HT-29 (cell line): ENCODE measurements at regions not wholly inside any gene's neighbourhood (a gene's known extent, or its start where the extent isn't known, plus 50 kb on each side); places are given as distances from the start of the nearest gene placed in this dataset.

Source experiments
- DNase-seq: peaks from one replicate; pipeline ENCODE4 v3.0.0-alpha.2; 2015; ENCODE audit warnings: low spot score

DNA sequence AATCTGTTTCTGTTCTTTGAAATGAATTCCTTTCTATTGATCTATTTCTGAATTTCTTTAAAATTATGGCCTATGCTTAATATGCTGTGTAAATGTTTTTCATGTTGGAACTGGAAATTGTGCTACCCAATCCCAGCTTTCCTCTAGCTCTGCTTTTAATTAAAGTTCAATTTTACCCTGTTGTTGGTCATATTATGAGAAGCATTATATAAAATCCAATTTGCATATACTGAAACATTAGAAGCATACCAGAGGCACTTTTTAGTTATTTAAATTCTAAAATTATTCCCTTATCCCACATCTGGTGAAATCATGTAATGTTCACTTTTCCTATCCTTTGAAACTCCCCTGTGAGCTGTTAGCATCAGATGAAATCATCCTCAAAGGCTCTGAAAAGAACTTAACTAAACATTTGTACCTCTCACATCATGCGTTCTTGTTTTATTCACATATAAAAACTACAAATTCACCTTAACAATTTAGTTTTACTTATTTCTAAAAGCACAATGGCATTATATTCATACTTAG lies 160.6 kb upstream of the COL21A1 start:
- no peak for DNase-seq

DNA sequence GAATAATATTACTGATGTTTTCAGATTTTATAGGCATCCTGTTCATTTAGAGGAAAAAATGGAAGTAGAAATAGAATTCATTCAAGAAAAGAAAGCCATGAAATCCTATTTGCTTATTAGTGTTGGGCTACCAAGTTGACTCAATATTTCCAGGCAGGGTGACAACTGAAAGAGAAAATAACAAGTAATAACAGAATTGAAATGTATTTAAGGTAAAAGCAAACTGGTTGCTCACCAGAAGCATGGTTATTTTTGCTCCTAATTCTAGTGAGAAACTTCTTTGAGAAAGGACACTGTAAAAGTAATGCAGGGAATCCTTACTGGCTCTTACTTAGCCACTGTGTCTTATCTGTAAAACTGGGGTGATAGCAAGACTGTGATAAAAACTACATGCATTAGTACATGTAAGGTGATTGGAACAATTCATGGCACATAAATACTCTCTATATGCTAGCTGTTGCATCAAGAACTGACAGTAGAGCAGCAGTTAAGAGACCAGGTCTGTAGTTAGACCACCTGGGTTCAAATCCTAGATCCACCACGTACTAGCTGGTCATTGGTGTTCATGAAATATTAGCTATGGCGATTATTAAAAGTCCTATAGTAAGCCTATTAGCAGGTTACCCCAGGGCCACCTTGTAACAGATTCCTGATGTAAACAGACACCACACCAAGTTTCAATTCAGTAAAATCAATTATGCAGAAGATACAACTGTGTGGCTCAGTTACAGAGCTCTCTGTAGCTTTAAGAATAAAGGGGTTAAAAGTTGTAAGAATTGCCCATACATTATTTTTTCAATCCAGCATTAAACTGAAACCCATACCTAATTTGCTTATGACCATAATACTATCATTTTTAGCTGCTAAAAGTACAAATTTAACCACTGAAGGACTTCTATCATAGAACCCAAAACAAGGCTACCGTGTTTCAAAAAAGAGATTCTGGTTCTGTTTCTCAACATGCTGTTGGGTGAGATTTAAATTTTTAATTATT lies 159.2 kb upstream of the COL21A1 start:
- no peak for DNase-seq

DNA sequence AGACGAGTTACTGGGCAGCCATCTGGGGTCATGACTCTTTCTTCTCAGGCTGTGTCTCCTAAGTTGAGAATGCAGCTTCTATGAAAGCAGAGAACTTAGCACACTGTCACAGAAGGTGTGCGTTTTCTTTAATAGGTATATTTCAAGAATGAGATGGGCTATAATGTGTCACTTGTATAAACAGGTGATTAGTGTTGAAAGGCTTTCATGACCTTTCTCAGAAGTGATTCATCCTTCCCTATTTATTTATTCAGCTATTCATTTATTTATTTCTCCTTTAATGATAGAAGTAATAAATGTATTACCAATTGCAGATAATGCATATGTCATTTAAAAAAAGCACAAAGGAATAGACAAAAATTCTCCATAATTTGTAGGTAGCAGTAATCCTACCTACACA lies 157.2 kb upstream of the COL21A1 start:
- DNase-seq, result no peak

DNA sequence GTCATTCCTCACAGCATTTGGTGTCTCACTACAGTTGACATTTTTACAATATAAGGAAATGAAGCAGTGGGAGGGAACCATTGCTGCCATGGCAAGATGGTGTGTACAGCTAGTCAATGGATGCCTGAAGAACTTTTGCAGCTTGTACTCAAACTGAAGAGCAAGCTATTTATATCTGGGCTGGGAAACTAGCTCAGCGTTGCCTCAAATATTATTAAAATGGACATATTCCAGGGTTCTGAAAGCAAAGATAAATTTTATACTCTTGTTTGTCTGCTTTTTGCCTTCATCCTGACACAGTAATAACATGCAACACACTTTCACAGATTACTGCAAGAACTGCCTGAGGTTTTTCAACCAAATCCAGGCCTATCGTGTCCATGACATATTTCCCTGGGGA lies 156.4 kb upstream of the COL21A1 start:
- DNase-seq, result no peak

- no peak for DNase-seq
These were observed 154.2 kb upstream of the COL21A1 start for GRCh38 chr6:56401477-56402070.

GRCh38 chr6:56400273-56400672 lies 152.9 kb upstream of the COL21A1 start:
- DNase-seq, result peak; percentile 39

GRCh38 chr6:56399672-56400263 lies 152.4 kb upstream of the COL21A1 start:
- DNase-seq, result peak; percentile 80

DNA sequence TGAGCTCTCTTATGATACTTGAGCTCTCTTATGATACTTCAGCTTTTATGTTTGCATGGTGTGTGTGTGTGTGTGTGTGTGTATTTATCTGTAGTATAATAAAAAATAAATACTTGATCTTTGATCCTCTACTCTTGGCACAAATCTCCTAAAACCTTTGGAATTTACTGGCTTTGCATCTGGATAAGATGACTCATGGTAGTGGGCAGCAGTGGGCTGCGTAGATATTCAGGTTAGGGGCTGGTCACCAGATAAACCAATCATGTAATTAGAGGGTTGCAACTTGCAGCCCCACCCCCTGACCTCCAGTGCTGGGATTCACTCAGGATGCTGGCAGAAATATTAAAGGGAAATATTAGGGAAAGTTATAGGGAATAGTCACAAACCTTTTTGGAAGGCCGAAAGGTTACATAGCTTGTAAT lies 151.9 kb upstream of the COL21A1 start:
- peak; percentile 62 for DNase-seq

- no peak for DNase-seq
These were observed 149.1 kb upstream of the COL21A1 start for GRCh38 chr6:56396435-56396834.

DNA sequence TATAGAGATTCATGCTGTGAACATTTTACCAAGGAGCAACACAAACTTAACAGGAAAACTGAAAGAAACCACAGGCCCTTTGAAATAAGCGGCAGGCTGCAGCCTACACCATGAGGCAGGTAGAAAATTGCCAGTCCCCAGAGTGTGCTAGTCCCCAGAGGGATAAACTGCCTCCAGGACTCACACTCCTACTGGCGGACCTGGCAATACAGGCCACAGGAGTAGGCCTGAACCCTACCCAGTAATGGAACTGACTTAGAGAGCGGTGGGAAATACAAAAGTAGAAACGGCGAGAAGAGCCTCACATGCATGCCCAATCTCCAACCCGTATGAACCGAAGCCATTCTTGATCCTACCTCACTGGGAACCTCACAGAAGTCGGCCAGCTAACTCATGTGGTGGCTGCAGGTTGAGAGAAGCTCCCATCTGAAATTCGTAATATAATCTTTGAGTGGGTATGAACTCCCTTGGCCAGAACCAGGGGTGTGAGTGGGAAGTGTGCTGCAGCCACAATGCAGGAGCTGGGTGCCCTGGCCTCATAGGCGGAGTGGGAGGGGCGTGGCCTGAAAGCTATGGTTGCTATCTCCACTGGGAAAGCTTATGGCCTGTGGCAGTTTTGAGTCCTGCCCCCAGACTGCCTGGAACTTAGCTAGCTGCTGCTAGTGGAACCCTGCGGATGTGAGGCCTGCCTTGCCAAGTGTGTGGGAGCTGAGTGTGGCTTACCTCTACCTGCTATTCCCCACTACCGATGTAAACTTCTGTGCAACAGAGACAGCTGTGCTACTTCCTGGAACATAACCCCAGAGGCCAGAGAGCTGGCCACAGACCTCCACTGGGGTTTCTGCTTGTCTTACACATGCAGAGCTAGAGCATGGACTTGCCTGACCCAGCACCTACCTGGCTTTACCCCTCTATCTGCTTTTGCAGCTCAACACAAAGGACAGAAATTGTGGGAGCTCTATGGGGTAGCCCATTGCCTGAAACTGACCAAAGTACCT lies 146.5 kb upstream of the COL21A1 start:
- no peak for DNase-seq

GRCh38 chr6:56388415-56388755 lies 141.0 kb upstream of the COL21A1 start:
- DNase-seq, result no peak

- DNase-seq, result peak; percentile 57
These were observed 140.4 kb upstream of the COL21A1 start for GRCh38 chr6:56387621-56388414.

- DNase-seq, result no peak
These were observed 139.3 kb upstream of the COL21A1 start for GRCh38 chr6:56386717-56387116.

DNA sequence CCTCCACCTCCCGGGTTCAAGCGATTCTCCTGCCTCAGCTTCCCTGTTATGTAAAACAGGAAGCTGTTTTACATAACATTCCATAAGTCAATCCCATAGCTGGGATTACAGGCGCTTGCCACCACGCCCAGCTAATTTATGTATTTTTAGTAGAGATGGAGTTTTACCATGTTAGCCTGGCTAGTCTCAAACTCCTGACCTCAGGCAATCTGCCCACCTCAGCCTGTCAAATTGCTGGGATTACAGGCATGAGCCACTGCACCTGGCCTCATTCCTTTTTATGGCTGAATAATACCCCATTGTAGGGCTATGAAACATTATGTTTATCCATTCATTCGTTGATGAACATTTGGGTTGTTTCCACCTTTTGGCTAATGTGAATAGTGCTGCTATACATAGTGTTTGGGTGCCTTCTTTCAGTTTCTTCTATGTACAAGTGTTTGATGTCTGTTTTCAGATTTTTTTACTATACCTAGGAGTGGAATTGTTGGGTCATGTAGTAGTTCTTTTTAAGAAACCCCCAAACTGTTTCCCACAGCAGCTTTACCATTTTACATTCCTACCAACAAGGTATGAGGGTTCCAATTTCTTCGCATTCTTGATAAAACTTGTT lies 138.7 kb upstream of the COL21A1 start:
- DNase-seq, result no peak

- no peak for DNase-seq
These were observed 135.8 kb upstream of the COL21A1 start for GRCh38 chr6:56383160-56383559.

DNA sequence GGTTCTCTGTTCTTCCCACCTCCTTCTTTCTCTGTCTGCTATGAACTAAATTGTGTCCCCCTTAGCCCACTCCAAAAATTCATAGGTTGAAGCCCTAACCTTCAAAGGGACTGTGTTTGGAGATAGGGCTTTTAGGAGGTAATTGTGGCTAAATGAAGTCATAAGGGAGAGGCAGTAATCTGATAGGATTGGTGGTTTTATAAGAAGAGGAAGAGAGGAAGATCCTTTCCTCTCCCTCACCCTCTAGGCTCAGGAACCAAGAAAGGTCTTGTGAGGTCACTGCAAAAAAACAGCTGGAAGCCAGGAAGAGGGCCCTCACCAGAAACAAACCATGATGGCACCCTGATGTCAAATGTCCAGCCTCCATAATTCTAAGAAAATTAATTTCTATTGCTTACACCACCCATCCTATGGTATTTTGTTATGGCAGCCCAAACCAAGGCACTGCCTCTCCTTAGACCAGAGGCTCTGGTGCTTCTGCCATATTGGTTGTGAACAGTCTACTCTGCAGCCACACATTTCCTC lies 135.1 kb upstream of the COL21A1 start:
- DNase-seq, result no peak

DNA sequence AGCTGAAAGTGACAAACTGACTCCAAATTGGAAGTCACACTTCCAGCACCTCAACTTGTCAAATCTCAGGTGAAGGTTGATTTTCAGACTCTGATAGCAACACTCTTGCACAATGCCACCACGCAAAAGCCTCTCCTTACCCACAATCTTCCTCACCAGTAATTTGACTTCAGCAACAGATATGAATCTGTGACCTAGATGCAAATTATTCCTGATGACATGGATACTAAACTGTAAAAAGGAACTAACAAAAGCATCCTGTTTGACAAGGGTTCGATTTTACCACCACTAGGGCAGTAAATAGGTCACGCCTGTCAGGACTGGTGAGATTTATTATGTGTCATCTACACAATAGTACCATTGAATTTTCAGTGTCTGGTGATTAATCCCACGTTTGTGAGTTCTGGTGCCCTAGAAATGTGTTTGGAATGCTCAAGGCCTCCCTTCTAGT lies 134.4 kb upstream of the COL21A1 start:
- peak; percentile 48 for DNase-seq

DNA sequence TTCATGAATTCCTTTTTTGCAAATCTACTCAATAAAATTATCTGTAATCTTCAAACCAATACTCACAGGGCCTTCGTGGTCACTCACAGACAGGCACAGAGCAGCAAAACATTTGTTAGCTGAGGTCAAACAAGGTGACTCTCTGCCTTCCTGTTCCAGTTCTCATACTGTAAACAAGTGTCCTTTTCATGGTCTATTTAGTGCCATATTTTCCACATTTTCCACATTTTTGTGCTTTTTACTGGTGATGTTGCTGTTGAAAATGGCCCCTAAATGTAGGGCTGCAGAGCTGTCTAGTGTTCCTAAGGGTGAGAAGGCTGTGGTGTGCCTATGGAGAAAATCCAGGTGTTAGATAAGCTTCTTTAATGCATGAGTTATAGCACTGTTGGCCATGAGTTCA lies 133.1 kb upstream of the COL21A1 start:
- DNase-seq, result no peak

DNA sequence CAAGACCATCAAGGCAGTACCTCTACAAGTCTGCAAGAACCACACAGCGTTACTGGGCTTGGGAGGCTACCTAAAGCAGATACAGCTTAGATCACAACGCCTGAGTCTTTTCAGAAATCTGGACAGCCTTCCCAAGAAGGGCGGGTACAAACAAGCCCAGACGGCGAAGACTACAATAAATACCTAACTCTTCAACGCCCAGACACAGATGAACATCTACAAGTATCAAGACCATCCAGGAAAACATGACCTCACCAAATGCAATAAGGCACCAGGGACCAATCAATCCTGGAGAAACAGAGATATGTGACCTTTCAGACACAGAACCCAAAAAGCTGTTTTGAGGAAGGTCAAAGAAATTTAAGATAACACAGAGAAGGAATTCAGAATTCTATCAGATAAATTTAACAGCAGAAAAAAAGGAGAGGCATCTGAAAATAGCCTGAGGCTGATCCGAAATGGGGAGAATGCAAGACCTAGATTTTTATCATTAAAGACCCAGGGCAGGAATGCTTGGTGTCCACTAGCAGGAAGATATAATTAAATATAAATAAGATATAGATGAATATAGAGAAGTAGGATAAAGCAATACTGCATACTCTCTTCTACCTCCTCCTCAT lies 131.7 kb upstream of the COL21A1 start:
- DNase-seq, result no peak
